ENCODE measurements at regions not wholly inside any gene's neighbourhood (a gene's known extent, or its start where the extent isn't known, plus 50 kb on each side); places are given as distances from the start of the nearest gene placed in this dataset.

GRCh38 chr2:107168141-107168540 lies 282.2 kb upstream of the ST6GAL2 start:
- TF ChIP-seq POLR2A (IDR thresholded peaks at IDR 0.05; ENCODE audit: low read length) (no peak), GATA1 (IDR thresholded peaks at IDR 0.05; ENCODE audit: low read depth, low read length) (no peak)

Data from erythroblast (primary cell).